HG02943 (cell line): ENCODE measurements at regions not wholly inside any gene's neighbourhood (a gene's known extent, or its start where the extent isn't known, plus 50 kb on each side); places are given as distances from the start of the nearest gene placed in this dataset.
"Not testable (repeated sequence)": the region's sequence is repeated elsewhere in the genome, so short reads cannot be mapped to it uniquely, and the experiment has no call there.

Source experiments
- ATAC-seq: cut with Tn5 transposase; IDR thresholded peaks from one replicate; pipeline ENCODE4 v1.9.1; 2021; ENCODE audit warnings: mild to moderate bottlenecking, low read depth, moderate library complexity; ENCODE audit not compliant: unreplicated experiment

- ATAC-seq = no peak
Observed at GRCh38 chr13:50744116-50744660, 99.3 kb downstream of the DLEU7 start.

GRCh38 chr13:50745542-50746115 lies 97.9 kb downstream of the DLEU7 start:
- ATAC-seq = no peak

- no peak for ATAC-seq
Observed at GRCh38 chr13:50747737-50748350, 95.6 kb downstream of the DLEU7 start.

GRCh38 chr13:50753221-50753620 lies 90.3 kb downstream of the DLEU7 start:
- not testable (repeated sequence) for ATAC-seq

GRCh38 chr13:50755862-50756685 lies 87.4 kb downstream of the DLEU7 start:
- not testable (repeated sequence) for ATAC-seq

GRCh38 chr13:50757008-50757407 lies 86.5 kb downstream of the DLEU7 start:
- no peak for ATAC-seq

GRCh38 chr13:50758796-50759195 lies 84.7 kb downstream of the DLEU7 start:
- ATAC-seq = no peak

GRCh38 chr13:50760751-50761150 lies 82.7 kb downstream of the DLEU7 start:
- ATAC-seq = no peak

GRCh38 chr13:50761406-50761805 lies 82.1 kb downstream of the DLEU7 start:
- ATAC-seq = no peak

GRCh38 chr13:50762969-50763567 lies 80.4 kb downstream of the DLEU7 start:
- no peak for ATAC-seq

- ATAC-seq = no peak
Observed at GRCh38 chr13:50766013-50766412, 77.5 kb downstream of the DLEU7 start.

GRCh38 chr13:50766695-50767094 lies 76.8 kb downstream of the DLEU7 start:
- ATAC-seq = no peak

- ATAC-seq = not testable (repeated sequence)
Observed at GRCh38 chr13:50772881-50773280, 70.6 kb downstream of the DLEU7 start.
